ENCODE measurements at regions not wholly inside any gene's neighbourhood (a gene's known extent, or its start where the extent isn't known, plus 50 kb on each side); places are given as distances from the start of the nearest gene placed in this dataset.

DNA sequence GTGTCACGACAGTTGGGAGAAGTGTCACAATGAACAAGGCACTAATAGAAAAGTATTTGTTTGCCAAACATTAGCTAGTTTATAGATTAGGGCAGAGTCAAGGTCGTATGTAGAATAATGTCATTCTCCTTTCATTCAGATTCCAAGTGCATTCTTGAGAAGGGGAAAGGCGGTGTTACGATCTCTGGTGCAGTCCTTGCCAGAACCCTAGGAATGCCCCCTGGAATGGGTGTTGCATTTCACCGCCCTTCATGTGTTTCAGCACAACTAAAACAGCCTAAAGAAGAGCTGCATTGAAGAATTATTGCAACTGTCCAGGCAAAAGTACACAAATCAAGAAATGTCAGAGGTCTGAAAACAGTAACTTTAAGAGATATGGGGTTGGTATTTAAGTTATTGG, 721.0 kb upstream of the WWC1 start:
- TF ChIP-seq EZH2 (IDR thresholded peaks at IDR 0.05; ENCODE audit: low read length) (no peak), CTCF (optimal IDR thresholded peaks at IDR 0.05 in 1 of 3, IDR thresholded peaks at IDR 0.05 in 1 of 3, conservative IDR thresholded peaks at IDR 0.05 in 1 of 3; ENCODE audit: extremely low read depth in 1 of 3, insufficient read depth in 2 of 3, low read length in 3 of 3) (no peak)

All from keratinocyte (primary cell).